Fibroblast of the aortic adventitia (primary cell): ENCODE measurements at regions not wholly inside any gene's neighbourhood (a gene's known extent, or its start where the extent isn't known, plus 50 kb on each side); places are given as distances from the start of the nearest gene placed in this dataset.

Source experiments
- DNase-seq: peaks from one replicate; pipeline ENCODE4 v3.0.0-alpha.2; 2010; ENCODE audit warnings: low read depth
- H3K4me3 ChIP-seq: 2 replicates; pipeline ENCODE4 v1.5.1; 2011; ENCODE audit warnings: low read depth, mild to moderate bottlenecking, control low read depth, low read length, moderate library complexity
- CTCF ChIP-seq: IDR thresholded peaks from 2 replicates; pipeline ENCODE4 v1.5.1; 2011; ENCODE audit warnings: mild to moderate bottlenecking, low read length, control low read depth, inconsistent platforms; ENCODE audit not compliant: insufficient read depth

GRCh38 chr13:59409634-59410200 lies 754.0 kb downstream of the DIAPH3 start:
- no peak for TF ChIP-seq CTCF
- no peak for DNase-seq
- H3K4me3 ChIP-seq = no peak overlapping the region

GRCh38 chr13:59413126-59413525 lies 750.6 kb downstream of the DIAPH3 start:
- no peak for DNase-seq
- no peak for TF ChIP-seq CTCF

DNA sequence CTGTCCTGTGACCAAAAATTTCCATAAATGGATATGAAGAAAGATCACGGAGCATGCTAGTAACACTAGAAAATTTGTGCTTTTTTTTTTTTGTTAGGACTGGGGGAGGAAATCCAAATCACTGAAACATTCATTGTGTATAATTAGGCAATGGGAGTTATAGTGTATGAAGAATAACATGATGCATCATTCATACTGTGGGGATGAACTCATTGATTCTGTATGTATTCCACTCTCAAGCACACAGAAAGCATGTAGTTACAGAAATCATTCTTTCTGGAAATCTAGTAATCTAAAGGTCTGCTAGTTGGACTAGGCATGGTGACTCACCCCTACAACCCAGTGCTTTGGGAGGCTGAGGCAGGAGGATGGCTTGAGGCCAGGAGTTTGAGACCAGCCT lies 749.7 kb downstream of the DIAPH3 start:
- TF ChIP-seq CTCF = no peak
- DNase-seq = no peak
- no peak overlapping the region for H3K4me3 ChIP-seq

More at GRCh38 chr13:59413126-59413525, 750.6 kb downstream of the DIAPH3 start:
- no peak overlapping the region for H3K4me3 ChIP-seq

GRCh38 chr13:59415498-59415897 lies 748.2 kb downstream of the DIAPH3 start:
- DNase-seq = no peak
- H3K4me3 ChIP-seq = no peak overlapping the region
- TF ChIP-seq CTCF = no peak

GRCh38 chr13:59416561-59416960 lies 747.2 kb downstream of the DIAPH3 start:
- H3K4me3 ChIP-seq = no peak overlapping the region
- TF ChIP-seq CTCF = no peak
- no peak for DNase-seq

DNA sequence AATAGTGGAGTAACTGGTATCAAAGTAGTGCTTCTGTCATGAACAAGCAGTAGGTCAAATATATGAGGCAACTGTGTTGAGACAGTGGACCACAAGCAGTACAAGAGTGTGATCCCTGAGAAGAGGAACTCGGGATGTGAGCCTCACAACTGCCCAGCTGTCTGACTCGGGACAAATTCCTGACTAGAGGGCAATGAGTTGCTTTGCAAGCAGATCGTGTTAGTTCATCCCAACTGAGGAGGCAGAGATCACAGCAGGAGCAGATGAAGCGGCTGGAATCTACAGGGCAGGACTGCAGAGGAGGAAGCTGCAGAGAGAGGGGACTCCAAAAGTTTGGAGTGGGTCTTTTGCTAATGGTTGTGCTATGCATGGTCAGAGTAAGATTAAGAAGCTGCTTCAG lies 741.1 kb downstream of the DIAPH3 start:
- no peak for TF ChIP-seq CTCF
- DNase-seq = no peak
- H3K4me3 ChIP-seq = no peak overlapping the region

DNA sequence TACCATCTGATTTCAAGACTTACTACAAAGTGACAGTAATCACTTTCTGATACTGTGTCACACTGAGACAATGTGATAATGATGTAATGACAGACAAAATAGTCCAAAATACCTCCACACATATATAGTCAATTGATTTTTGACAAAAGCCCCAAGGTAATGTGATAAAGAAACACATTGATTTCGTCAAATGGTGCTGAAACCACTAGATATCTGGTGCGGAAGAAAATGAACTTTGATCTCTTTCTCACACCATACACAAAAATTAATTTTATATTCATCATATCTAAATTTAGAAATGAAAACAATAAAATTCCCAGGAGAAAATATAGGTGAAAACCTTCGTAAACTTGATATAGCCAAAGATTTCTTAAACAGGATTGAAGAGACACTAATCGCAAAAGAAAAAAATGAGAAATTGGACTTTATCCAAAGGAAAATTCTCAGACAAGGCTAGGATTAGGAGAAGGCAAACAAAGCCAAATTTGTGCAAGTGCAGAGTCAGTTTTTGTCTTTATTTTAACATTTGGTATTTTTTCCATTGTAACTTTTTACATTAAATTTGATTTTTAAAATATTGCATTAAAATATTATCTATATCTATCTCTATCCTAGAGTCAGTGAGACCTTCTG lies 739.9 kb downstream of the DIAPH3 start:
- H3K4me3 ChIP-seq = no peak overlapping the region
- no peak for TF ChIP-seq CTCF
- no peak for DNase-seq
